MG63 (cell line): ENCODE measurements at regions not wholly inside any gene's neighbourhood (a gene's known extent, or its start where the extent isn't known, plus 50 kb on each side); places are given as distances from the start of the nearest gene placed in this dataset.

ENCODE experiments used
- DNase-seq: peaks from one replicate; pipeline ENCODE4 v3.0.0-alpha.2; 2020
- H3K27me3 ChIP-seq: fragments of 250-450 bp; sonication (Bioruptor Pico); 2 replicates; pipeline ENCODE4 v1.5.1; 2020; ENCODE audit warnings: mild to moderate bottlenecking, moderate library complexity
- H3K36me3 ChIP-seq: fragments of 250-450 bp; sonication (Bioruptor Pico); 2 replicates; pipeline ENCODE4 v1.5.1; 2020; ENCODE audit warnings: mild to moderate bottlenecking, moderate library complexity
- H3K4me3 ChIP-seq: fragments of 250-450 bp; sonication (Bioruptor Pico); 2 replicates; pipeline ENCODE4 v1.5.1; 2020; ENCODE audit warnings: mild to moderate bottlenecking, moderate library complexity
- H3K9me3 ChIP-seq: fragments of 250-450 bp; sonication (Bioruptor Pico); 2 replicates; pipeline ENCODE4 v1.5.1; 2020; ENCODE audit warnings: mild to moderate bottlenecking, moderate library complexity

DNA sequence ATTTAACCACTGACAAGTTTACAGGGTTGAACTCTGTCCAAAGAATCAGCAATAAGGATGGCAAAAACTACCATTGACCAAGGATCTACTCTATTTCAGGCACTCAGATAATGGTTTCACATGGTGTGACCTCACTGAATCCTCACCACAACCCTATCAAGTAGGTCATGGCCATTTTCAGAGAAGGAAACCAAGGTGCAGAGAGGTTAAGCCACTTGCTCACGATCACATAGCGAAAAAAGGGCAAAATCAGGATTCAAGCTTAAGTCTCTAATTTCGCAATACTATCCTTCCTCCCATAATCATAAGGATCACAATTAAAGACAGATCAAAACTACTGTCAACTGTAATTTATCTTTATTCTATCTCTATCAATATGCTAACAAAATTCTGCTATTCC, 191.0 kb upstream of the AFF2 start:
- no peak overlapping the region for H3K4me3 ChIP-seq
- H3K9me3 ChIP-seq = no peaks in the 10 kb centered on the region
- no peak for DNase-seq
- H3K27me3 ChIP-seq = no peaks in the 10 kb centered on the region
- no peaks in the 10 kb centered on the region for H3K36me3 ChIP-seq

DNA sequence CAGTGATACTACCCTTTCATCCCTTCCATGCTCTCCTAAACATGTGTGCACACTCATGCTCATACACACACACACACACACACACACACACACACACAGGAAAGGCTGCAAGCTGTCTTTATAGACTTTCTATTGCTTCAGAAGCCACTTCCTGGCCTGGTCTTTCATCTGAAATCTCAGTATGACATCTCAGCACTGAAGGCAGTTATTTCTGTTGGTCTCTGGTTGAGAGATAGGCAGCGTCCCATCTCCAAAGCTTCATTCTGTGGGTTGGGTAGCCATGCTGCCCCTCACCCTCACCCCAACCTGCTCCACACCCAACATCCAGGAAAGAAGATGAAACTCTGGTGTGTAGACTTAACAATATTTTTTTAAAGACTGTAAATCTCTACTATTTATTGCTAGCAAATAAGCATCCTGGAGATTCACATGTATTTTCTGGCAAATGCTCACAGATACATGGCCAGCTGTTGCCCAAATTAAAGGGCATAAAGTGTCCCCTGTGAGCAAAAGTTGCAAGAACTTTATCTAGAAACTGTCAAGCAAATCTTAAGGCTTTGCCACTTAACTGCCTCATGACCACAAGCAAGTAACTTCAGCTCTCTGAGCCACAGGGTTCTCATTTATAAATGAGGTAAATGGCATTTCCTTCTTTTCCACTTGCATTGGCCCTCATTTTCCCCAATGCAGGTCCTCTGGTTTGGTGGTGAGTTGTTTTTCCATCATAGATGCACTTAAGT, 189.8 kb upstream of the AFF2 start:
- Histone ChIP-seq H3K27me3 (no peaks in the 10 kb centered on the region), H3K9me3 (no peaks in the 10 kb centered on the region), H3K4me3 (no peak overlapping the region), H3K36me3 (no peaks in the 10 kb centered on the region)
- no peak for DNase-seq

GRCh38 chrX:148311544-148311943, 188.9 kb upstream of the AFF2 start:
- H3K27me3 ChIP-seq = no peaks in the 10 kb centered on the region
- H3K36me3 ChIP-seq = no peaks in the 10 kb centered on the region
- no peak overlapping the region for H3K4me3 ChIP-seq
- no peaks in the 10 kb centered on the region for H3K9me3 ChIP-seq
- DNase-seq = no peak

DNA sequence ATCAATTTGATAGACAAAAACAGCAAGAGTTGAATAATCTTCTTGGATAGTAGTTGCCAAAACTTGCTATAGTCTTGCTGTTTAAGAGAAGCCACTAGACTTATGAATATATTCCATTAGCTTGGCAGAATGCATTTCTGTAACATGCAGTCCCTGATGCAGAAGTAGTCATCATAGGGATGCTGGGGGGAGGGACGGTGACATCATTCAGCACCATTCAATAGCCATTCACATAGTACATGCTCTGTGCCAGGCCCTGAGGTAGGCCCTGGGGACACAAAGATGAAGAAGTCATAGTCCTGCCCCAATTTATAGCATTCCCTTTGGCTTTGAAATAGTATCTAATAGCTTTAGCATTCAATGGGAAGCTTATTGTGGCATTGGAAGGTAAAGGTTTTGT, 185.5 kb upstream of the AFF2 start:
- Histone ChIP-seq H3K36me3 (no peaks in the 10 kb centered on the region), H3K4me3 (no peak overlapping the region), H3K27me3 (no peaks in the 10 kb centered on the region), H3K9me3 (no peaks in the 10 kb centered on the region)
- no peak for DNase-seq

- Histone ChIP-seq H3K4me3 (no peak overlapping the region), H3K36me3 (no peaks in the 10 kb centered on the region), H3K27me3 (no peaks in the 10 kb centered on the region), H3K9me3 (no peaks in the 10 kb centered on the region)
- no peak for DNase-seq
These were observed 184.0 kb upstream of the AFF2 start for GRCh38 chrX:148316446-148316845.

GRCh38 chrX:148322906-148323305, 177.5 kb upstream of the AFF2 start:
- H3K36me3 ChIP-seq = no peaks in the 10 kb centered on the region
- H3K4me3 ChIP-seq = no peak overlapping the region
- no peaks in the 10 kb centered on the region for H3K27me3 ChIP-seq
- no peak for DNase-seq
- H3K9me3 ChIP-seq = no peaks in the 10 kb centered on the region

DNA sequence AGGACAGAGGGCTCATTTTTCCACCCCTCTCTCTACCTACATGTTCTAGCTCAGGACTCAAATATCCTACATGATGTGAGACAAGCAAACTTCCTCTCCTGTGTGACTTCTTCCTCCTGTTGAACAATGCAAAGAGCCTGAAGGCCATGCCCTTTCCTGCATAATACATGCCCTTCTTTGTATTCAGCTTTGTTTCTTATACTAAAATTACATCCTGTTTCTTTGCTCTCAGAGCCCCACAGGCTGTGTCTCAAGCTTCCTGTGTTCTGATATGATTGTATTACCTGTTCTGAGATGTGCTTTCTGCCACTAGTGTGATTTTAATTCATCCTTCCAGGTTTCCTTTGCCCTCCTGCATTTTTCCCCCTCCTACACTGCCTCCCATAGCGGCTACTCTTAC, 166.4 kb upstream of the AFF2 start:
- no peaks in the 10 kb centered on the region for H3K27me3 ChIP-seq
- no peak overlapping the region for H3K4me3 ChIP-seq
- H3K36me3 ChIP-seq = no peaks in the 10 kb centered on the region
- no peaks in the 10 kb centered on the region for H3K9me3 ChIP-seq
- DNase-seq = no peak

- no peaks in the 10 kb centered on the region for H3K36me3 ChIP-seq
- DNase-seq = no peak
- H3K4me3 ChIP-seq = no peak overlapping the region
- no peaks in the 10 kb centered on the region for H3K27me3 ChIP-seq
- no peaks in the 10 kb centered on the region for H3K9me3 ChIP-seq
These were observed 162.5 kb upstream of the AFF2 start for GRCh38 chrX:148337873-148338272.

DNA sequence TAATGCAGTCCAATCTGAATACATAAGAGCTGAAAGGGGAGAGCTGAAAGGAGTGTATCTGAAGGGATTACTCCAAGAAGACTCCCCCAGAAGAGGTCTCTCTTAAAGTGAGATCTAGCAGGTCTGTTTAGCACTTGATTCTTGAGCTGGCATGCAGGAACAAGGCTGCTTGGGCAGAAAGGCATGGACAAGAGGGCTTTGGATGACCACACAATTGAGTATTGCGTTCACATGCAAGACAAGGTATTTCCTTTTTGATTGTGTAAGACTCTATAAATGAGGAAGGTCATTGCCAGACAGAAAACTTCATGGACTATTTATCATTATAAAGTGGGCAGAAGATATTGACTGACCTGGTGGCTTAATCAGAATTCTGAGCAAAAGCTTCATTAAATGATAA, 145.5 kb upstream of the AFF2 start:
- H3K9me3 ChIP-seq = no peaks in the 10 kb centered on the region

GRCh38 chrX:148361641-148362040, 138.8 kb upstream of the AFF2 start:
- H3K4me3 ChIP-seq = no peak overlapping the region
- H3K27me3 ChIP-seq = no peaks in the 10 kb centered on the region
- H3K9me3 ChIP-seq = no peaks in the 10 kb centered on the region
- no peak for DNase-seq
- H3K36me3 ChIP-seq = no peaks in the 10 kb centered on the region

More for the DNA sequence above, 145.5 kb upstream of the AFF2 start:
- Histone ChIP-seq H3K27me3 (no peaks in the 10 kb centered on the region), H3K4me3 (no peak overlapping the region), H3K36me3 (no peaks in the 10 kb centered on the region)
- no peak for DNase-seq

- DNase-seq = no peak
- H3K4me3 ChIP-seq = no peak overlapping the region
- H3K27me3 ChIP-seq = no peaks in the 10 kb centered on the region
- no peaks in the 10 kb centered on the region for H3K9me3 ChIP-seq
- H3K36me3 ChIP-seq = no peaks in the 10 kb centered on the region
These were observed 136.8 kb upstream of the AFF2 start for GRCh38 chrX:148363471-148364235.

- Histone ChIP-seq H3K4me3 (no peak overlapping the region), H3K9me3 (no peaks in the 10 kb centered on the region), H3K36me3 (no peaks in the 10 kb centered on the region), H3K27me3 (no peaks in the 10 kb centered on the region)
- DNase-seq = no peak
These were observed 135.2 kb upstream of the AFF2 start for GRCh38 chrX:148365233-148365632.

- no peaks in the 10 kb centered on the region for H3K27me3 ChIP-seq
- no peak for DNase-seq
These were observed 129.1 kb upstream of the AFF2 start for GRCh38 chrX:148371291-148371690.

DNA sequence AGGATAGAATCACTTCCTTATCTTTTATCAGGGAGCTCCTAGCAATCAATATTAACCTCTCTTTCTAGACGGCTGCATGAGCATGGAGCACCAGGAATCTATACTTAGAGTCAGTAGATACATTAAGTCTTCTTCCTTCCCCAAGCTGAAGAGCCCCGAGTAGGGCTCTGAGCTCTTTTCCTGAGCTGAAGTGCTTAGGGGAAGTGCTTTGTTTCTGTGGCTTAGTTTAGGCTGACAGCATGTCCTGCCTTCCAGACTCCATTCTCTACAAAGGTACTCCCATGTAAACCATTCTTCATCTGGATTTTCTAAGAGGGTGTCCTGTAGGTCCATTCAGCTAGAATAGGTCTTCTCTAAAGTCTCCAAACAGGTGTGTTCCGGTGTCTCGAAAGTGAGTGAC, 127.5 kb upstream of the AFF2 start:
- Histone ChIP-seq H3K27me3 (no peaks in the 10 kb centered on the region), H3K36me3 (no peaks in the 10 kb centered on the region), H3K4me3 (no peak overlapping the region), H3K9me3 (no peaks in the 10 kb centered on the region)
- DNase-seq = no peak

More at GRCh38 chrX:148371291-148371690, 129.1 kb upstream of the AFF2 start:
- H3K9me3 ChIP-seq = no peaks in the 10 kb centered on the region
- no peak overlapping the region for H3K4me3 ChIP-seq
- H3K36me3 ChIP-seq = no peaks in the 10 kb centered on the region

DNA sequence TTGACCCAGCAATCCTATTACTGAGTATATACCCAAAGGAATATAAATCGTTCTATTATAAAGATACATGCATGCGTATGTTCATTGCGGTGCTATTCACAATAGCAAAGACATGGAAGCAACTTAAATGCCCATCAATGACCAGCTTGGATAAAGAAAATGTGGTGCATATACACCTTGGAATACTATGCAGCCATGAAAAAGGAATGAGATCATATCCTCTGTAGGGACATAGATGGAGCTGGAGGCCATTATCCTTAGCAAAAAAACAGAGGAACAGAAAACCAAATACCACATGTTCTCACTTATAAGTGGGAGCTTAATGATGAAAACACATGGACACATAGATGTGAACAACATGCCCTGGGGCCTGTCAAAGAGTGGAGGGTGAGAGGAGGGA, 124.1 kb upstream of the AFF2 start:
- DNase-seq = no peak
- no peak overlapping the region for H3K4me3 ChIP-seq
- H3K9me3 ChIP-seq = no peaks in the 10 kb centered on the region
- H3K27me3 ChIP-seq = no peaks in the 10 kb centered on the region
- no peaks in the 10 kb centered on the region for H3K36me3 ChIP-seq

DNA sequence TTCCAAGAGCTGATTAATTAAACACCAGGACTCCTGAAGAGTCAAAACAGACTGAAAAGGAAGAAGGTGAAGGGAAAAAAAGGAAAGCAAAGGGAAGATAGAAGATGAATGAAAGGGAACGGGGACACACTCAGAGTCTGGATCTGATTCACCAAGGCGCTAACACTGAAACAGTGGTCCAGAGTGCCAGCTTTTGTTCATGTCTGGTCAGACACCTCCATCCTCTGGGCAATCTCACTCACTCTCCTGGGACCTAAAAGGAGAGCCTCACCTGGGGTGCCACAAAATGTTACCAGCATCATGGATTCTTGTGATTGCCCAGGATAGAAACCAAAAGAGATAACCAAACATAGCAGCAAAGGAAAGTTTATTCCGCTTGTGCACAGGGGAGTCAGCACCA, 120.3 kb upstream of the AFF2 start:
- Histone ChIP-seq H3K36me3 (no peaks in the 10 kb centered on the region), H3K4me3 (no peak overlapping the region), H3K27me3 (no peaks in the 10 kb centered on the region), H3K9me3 (no peaks in the 10 kb centered on the region)
- no peak for DNase-seq

GRCh38 chrX:148380650-148381561, 119.5 kb upstream of the AFF2 start:
- Histone ChIP-seq H3K36me3 (no peaks in the 10 kb centered on the region), H3K9me3 (no peaks in the 10 kb centered on the region), H3K4me3 (no peak overlapping the region), H3K27me3 (no peaks in the 10 kb centered on the region)
- no peak for DNase-seq
